NCI-H524 treated with DMSO at 0.1 percent for 48 hours (cell line): ENCODE measurements at regions not wholly inside any gene's neighbourhood (a gene's known extent, or its start where the extent isn't known, plus 50 kb on each side); places are given as distances from the start of the nearest gene placed in this dataset.

Source experiments
- DNase-seq: peaks from one replicate; lab custom pipeline; 2025; lab: John Stamatoyannopoulos, UW

DNA sequence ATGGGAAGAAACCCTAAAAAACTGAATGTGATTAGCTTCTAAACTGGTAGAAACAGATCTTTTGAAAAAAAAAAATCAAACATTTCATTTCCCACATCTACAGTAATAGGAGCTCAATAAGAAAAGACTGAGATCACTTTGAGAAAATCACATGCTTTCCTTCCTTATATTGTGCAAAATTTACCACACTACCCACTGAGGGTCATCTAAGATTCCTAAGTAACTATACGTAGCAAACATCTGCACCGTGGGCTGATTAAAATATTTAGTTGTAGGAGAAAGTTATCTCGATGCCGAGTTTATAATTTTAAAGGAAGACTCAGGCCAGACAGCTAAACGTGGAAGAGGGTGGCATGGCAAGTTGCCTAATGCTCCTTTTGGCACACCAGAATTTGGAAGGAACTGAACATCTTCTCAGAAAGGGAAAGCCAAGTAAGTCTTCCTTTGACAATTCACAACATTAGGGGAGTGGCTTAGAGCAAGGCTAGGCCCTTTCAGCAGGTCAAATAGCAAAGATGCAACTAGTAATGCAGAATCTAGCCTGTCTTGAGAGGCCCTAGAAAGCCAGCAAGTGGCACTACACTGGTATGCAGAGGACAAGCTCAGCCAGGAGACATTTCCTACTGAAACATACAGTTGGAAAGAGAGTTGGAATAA, 128.0 kb downstream of the TMA16 start:
- DNase-seq = no peak

DNA sequence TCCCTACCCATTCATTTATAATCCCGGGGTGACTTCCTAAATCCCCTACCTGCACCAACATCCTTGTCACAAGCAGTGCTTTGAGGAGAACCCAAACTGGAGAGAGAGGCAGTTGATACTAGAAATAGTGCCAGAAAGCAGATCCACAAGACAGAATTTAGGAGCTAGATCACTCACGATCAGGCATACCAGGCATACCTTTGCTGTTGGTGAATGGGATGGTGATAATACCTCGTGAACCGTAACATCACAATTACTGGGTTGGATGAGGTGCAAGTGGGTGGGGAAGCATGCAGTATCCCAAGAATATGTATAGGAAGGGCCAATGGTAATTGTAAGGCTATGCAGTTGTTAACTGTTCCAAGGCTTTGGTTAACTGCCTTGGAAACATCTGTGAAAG, 129.3 kb downstream of the TMA16 start:
- no peak for DNase-seq

DNA sequence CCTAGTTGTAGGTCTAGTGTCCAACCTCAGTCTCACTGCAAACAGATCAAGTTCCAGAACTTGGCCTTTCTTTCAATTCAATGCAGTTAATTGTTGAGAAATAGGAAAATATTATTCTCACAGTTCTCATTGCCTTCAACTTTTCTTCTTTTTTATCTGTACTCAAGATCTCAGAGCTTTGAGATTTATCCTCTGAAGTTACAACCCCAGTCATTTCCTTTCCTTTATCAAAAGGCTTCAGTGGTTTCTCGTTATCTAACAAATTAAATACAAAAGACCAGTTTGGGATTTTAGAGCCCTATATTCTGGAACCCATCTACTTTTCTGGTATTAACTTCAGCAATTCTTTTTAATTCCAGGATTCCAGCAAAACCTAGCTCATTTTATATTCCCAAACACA, 130.2 kb downstream of the TMA16 start:
- no peak for DNase-seq

DNA sequence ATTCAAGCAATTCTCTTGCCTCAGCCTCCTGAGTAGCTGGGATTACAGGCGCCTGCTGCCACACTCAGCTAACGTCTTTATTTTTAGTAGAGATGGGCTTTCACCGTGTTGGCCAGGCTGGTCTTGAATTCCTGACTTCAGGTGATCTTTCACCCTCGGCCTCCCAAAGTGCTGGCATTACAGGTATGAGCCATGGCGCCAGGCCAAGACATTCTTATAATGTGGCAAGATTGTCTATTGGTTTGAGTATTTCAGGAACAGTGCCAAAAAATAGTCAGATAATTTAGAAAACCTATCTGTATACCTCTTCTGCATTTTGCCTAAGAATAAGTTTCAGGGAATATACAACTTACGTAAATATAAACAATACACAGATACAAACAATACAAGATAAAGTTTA, 136.8 kb downstream of the TMA16 start:
- no peak for DNase-seq

DNA sequence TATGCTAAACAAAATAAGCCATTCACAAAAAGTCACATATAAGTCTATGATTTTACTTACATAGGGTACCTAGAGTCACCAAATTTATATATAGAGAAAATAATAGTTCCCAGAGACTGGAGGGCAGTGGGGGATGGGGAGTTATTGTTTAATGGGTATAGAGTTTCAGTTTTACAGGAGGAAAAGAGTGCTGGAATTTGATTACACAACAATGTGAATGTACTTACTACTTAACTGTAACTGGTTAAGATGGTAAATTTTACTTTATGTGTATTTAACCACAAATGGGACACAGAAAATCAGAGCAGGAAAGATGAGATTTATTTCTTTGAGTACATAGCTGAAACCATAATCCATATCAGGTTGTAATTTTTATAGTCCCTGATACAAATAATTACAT, 144.4 kb downstream of the TMA16 start:
- DNase-seq = no peak

DNA sequence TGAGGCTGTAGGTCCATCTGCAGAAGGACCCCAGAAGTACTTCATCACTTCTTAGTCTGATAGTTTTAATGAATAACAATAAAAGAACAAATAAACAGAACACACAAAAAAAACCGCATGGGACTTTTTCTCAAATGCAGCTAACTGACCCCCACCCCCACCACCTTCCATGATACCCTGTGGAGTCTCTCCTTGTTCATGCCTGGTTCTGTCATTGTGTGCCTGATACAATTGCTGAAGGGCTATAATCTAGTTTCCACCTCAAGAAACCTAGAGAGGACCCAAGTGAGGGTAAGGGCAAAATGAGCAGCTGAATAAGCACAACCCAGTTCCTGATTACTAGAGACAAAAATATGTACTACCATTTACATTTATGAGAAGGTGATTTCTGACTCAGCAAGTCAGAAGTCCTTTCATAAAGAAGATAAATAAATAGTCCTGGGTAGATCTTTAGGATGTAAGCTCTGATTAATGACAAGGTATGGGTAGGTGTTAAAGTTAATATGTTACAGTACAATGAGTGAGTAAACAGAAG, 155.1 kb downstream of the TMA16 start:
- DNase-seq = no peak

DNA sequence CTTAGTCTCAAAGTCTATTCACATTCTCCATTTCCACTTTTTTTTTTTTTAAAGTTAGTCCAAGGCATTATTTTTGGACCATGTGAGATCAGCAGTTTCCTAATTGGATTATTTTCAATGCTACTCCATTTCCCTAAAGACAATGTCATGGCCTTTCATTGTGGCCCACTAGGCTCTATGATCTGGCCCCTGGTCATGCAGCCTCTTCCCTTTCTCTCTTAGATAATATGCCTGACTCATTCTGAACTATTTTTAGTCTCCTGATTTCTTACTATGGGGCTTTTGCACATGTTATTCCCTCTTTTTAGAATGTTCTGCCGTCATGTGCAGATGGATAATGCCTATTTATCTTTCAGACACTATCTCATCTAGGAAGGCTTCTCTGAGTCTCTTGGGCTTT, 157.3 kb downstream of the TMA16 start:
- DNase-seq = no peak

DNA sequence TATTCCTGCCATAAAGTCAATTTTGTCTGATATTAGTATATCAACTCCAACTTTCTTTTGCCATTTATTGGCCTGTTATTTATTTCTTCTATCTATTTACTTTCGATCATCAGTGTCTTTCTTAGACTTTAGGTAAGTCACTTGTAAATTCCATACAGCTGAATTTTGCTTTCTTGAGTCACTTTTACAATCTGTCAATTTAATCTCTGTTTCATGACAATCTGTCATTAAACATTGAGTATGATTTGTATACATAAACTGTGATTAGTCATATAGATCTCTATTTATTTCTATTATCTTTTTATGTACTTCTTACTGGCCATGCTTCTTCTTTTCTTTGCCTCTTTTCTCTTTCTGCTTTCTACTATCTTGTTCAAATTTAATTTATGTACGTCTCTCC, 160.1 kb downstream of the TMA16 start:
- DNase-seq = no peak

DNA sequence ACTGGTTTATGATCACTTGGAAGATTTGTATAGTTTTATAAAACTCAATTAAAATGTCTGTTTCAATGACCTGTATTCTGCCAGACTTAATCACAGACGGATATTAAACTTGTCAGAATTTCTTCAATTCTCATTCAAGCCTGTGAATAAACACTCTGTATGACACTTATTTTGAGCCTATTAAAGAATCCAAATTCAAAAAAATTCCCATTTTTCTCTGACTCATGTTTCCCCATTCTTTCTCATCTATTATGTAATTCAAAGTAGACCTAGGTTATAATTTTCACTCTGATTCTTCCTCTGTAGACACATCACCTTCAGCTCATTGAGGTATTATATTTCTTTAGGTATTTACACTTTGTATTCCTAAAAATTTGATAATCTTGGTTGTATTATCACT, 166.1 kb downstream of the TMA16 start:
- no peak for DNase-seq

DNA sequence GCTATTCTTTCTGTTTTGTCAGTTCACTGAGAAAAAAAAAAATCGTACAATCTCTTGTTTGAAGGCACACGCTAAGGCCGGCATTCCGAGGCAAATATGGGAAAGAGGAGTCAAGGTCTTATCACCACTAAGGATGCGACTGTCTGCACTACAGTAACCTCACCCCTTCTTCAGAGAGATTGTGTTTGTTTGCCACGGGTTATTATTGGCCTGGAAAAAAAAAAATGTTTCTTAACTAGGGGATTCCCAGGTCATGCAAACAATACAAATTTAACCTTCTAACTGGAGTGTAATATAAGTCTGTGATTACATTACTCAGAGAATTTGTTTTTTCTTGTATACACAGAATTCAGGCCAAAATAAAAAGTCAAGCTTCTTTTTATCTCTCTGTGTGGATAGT, 168.3 kb downstream of the TMA16 start:
- DNase-seq = no peak

DNA sequence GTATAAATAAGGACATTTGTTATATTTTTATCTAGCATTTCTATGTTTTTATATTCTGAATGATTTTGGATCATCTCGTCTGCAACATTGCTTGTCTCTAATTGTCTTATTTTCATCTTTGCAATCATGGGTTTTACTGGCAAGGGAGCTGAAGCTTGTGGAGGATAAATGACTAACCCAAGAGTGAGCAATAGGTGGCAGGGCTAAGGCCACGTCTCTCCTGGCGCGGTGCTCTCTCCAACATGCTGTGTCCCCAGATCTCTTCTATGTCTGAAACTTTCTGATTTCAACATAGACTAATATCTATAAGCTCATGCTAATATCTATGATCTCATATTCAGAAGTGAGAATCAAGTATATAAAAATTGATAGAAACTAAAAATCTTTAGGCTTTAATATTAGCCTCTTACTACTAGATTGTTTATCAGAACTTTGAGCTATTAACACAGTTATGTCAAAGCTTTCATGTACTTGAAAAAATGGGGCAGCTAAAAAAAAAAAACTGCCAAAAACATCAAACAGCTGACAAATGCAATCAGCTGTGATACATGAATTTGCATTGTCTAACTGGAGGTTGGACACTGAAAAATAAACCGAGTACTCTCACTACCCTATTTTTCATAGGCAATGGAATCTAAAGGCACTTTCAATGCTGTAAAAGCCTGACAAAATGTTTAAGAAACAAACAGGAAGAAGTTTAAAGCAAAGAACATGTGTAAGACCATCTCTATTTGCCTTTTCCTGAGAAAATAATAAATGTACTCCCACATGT, 169.2 kb downstream of the TMA16 start:
- no peak for DNase-seq

DNA sequence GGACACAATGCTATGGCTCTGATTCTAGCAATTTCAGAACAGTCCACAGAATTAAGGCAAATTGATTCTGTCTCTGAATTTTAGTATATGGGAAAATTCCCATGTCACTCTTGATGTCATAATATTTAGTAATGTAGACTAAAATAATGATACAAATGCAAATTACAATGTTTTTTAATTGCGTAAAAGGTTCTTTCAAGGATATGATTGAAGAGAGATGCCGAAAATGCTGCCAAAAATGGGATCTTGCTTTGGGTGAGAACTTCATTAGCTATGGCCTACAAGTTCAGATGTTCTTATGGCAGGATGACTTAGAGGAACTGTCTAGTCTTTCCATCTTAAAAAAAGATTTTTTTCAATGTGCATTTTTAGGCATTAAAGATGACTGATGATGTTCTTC, 170.6 kb downstream of the TMA16 start:
- no peak for DNase-seq

DNA sequence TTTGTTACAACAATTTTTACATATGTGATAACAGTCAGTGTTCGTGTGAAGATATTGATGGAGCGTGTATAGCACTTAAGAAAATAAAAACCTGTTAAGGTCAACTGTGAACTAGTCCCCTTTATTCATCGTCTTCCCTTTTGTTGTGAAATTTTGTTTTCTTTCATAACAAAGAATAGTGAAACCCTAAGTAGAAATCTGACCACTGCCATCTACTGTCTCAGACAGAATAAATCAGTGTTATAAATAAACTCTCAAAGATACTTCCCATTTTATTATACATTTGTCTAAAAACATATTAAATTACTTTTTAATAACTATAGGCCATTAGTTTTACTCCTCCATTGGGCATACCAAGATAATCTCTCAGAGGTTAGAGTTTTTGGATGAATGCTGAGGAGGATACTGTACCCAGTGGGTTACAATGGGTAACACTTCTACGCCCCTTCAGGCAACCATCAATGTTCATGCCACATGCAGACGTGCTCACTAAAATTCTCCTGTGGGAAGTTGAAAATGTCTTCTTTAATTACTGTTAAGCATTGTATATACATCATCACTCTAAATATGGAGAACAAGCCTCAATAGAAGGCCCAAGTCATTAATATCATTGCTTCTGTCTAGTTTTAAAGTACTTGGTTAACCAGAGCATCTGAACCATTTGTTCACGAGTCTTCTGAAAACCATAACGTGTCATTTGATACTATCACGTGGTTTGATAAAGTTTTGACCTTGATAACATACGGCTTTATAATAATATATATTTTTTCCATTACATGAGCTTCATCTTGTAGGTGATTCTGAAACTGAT, 171.2 kb downstream of the TMA16 start:
- DNase-seq = no peak

DNA sequence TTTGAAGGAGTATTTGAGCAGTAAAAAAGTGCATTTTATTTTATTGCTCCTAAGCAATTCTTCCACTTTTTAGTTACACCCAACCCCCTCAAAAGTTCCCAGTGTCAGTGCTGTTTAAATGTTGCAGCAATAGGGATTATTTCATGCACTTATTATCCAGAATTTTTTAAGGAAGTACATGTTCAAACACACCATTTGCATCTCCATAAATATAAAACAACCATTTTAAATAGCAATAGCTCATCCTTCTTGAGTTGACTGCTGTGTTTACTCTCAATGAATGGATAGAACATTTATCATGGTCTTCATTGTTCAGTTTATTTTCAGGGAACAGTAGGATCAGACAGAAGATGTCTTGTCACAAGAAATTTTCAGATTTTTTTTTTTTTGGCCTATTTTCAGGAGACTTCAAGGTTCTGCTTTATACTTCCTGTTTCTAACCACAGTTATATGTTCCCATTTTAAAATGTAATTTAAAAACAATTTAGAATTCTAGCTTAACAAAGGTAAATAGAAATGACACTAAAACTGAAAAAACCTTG, 171.9 kb downstream of the TMA16 start:
- DNase-seq = no peak

DNA sequence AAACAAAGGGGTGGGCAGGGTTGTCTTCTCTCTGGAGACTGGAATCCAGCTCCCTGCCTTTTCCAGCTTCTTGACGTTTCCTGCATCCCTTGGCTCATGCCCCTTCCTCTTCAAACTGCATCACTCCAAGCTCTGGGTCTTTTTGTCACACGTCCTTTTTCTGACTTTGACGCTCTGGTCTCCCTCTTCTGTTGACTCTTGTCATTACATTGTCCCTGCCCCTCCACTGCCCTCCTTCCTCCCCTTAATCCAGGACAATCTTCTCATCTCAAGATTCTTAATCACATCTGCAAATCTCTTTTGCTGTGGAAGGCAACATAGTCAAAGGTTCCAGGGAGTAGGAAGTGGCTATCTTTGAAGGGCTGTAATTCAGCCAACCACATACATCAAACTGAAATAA, 178.3 kb downstream of the TMA16 start:
- no peak for DNase-seq

DNA sequence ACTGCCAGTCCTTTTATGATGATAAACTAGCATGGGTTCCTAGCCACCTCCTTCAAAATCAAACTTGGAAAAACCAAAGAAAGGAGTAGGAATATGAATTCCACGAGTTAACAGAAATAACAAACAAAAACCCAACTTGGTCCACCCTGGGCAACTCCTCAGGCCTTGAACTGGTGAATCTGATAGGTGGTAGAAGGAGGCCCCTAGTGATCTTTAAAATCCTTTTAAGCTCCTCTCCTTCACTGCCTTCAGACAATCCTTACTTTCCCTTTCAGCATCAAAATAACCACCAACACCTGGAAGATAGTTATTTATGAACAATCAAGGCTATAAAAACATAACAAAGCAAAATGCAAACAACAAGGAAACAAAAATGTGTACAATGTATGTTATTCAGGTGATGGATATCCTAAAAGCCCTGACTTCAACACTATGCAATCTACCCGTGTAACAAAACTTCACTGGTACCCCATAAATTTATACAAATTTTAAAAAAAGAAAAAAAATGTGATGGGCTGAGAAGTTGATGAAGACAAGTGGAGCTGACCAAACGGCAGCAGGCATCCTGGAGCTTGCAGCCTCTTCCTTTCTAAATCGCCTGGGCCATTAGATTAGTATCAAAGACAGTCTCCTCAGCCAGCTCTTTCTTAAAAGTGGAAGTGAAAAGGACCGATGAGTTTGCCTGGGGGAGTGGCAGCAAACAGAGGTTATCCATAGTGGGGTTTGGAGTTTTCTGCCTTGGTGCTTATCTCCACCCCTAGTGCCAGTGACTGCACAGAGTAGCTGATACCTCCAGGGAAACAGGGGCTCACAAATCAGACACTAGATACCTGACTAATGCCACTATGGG, 179.6 kb downstream of the TMA16 start:
- no peak for DNase-seq

DNA sequence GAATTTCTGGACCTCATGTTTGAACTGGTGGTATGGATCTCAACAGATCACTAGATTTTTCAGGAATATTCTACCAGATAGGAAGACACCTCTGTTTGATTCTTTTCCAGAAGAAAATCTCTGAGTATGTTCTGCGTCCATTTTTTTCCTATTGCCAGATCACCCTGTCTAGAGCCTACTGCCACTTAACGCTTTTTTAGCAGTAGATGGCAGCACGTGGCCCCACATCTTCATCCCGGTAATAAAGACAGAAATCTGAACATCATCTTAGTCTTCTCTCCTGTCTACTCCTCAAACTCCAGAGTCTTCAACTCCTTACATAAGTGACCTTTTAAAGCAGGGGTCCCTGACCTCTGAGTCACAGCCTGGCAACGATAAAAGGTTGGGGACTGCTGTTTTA, 184.7 kb downstream of the TMA16 start:
- no peak for DNase-seq

DNA sequence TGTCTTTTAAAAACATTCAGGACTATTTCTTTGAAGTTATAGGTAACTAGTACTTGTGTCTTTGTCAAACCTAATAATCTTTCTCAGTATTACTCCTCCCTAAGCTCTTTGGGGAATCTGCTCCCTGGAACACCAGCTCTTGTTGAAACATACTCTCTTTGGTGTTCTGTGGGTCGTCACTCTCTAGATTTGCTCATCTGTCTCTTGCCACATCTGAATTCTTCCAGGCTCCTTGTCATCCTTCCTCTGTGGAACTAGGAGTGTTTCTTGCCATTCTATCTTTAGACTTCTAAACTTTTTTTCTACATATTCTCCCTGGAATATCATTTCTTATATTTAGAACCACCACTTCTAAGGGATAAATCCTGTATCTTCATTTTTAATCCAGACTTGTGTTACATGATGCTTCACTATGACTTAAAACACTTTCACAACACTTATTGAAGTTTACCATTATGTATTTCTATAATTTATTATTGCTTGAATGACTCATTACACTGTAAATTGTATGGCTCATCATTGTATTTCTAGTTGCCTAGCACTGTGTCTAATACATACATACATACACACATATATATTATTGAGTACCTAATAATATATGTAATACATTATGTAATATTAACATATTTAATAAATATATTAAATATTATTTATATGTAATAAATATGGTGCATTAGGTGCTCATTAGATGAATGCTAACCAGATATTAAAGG, 186.1 kb downstream of the TMA16 start:
- DNase-seq = no peak

DNA sequence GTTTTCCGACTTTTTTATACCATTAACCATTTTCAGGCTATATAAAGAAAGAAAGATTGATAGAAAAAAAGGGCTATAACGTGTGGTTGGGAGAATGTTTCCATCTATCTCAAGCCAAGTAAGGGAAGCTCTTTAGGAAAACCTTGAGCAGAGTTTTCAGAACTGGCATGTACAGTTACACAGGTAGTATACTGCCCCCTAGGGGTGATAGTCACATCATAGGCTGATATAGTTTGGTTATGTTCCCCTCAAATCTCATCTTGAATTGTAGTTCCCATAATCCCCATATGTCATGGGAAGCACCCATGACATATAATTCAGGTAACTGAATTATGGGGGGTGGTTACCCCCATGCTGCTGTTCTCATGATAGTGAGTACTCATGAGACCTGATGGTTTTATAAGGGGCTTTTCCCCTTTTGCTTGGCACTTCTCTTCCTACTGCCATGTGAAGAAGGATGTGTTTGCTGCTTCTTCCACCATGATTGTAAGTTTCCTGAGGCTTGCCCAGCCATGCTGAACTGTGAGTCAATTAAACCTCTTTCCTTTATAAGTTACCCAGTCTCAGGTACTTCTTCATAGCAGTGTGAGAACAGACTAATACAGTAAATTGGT, 186.8 kb downstream of the TMA16 start:
- DNase-seq = no peak

DNA sequence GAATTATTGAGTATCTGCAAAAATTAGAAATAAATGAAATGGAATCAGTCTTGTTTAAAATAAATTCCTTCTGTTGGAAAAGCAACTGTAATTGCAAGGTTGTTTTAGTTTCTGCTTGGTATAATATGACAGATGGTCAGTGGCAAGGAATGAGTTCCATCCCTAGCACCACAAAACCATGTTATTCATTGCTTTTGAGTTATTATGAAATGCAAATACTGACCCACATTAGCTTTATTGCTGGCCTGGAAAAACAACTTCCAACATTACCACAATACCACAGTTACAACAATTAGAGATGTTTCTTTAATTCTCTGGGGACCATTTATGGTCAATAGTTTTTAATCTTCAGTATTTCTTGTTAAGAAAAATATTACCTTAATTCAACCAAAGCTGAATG, 194.4 kb downstream of the TMA16 start:
- DNase-seq = no peak

DNA sequence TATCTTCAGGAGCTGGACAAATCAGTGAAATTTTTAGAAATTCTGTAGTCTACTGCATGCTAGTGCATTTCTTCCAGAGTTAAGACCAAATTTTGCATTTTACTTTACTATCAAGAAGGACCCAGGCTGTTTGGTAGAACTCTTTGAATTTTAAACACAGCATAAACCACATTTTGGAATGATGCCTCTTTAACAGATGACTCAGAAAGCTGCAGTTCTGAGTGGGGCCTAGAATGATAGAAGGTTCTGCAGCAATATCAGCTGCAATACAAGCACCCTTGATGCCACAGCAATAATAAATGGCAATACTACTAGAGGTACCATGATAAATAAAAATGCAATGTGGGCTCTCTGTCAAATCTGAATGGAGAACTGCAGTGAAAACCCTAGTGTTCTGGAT, 198.7 kb downstream of the TMA16 start:
- DNase-seq = no peak
